ENCODE measurements at regions not wholly inside any gene's neighbourhood (a gene's known extent, or its start where the extent isn't known, plus 50 kb on each side); places are given as distances from the start of the nearest gene placed in this dataset.

GRCh38 chr1:119314001-119314796, 54.4 kb upstream of the HAO2 start:
- TF ChIP-seq TCF7L2 (IDR thresholded peaks at IDR 0.05; ENCODE audit: low read depth, low read length) (no peak), ZNF232 (CRISPR knock-in tag; IDR thresholded peaks at IDR 0.05) (no peak)
- TF ChIP-seq, protein P1, sequence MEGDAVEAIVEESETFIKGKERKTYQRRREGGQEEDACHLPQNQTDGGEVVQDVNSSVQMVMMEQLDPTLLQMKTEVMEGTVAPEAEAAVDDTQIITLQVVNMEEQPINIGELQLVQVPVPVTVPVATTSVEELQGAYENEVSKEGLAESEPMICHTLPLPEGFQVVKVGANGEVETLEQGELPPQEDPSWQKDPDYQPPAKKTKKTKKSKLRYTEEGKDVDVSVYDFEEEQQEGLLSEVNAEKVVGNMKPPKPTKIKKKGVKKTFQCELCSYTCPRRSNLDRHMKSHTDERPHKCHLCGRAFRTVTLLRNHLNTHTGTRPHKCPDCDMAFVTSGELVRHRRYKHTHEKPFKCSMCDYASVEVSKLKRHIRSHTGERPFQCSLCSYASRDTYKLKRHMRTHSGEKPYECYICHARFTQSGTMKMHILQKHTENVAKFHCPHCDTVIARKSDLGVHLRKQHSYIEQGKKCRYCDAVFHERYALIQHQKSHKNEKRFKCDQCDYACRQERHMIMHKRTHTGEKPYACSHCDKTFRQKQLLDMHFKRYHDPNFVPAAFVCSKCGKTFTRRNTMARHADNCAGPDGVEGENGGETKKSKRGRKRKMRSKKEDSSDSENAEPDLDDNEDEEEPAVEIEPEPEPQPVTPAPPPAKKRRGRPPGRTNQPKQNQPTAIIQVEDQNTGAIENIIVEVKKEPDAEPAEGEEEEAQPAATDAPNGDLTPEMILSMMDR (IDR thresholded peaks at IDR 0.05 in 2 of 3, conservative IDR thresholded peaks at IDR 0.05 in 1 of 3; ENCODE audit: insufficient read depth in 2 of 3, low read depth in 1 of 3, low read length in 3 of 3), result no peak
